ENCODE measurements at regions not wholly inside any gene's neighbourhood (a gene's known extent, or its start where the extent isn't known, plus 50 kb on each side); places are given as distances from the start of the nearest gene placed in this dataset.

DNA sequence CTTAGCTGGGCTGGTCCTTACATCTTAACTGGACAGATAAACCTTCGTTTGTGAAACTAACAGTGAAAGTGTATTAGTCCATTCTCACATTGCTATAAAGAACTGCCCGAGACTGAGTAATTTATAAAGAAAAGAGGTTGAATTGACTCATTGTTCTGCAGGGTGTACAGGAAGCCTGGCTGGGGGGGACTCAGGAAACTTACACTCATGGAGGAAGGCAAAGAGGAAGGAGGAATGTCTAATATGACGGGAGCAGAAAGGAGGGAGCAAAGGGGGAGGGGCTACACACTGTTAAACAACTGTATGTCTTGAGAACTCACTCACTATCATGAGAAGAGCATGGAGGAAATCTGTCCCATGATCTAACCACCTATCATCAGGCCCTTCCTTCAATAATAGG lies 1566.5 kb upstream of the PCDH7 start:
- no CpG with 5 or more reads among the region's 3 CpGs for WGBS (ENCODE audit: insufficient coverage, insufficient read length)
- Histone ChIP-seq H3K36me3 (ENCODE audit: control insufficient read depth, insufficient read depth, low read length) (no peaks in the 10 kb centered on the region), H3K27me3 (ENCODE audit: control insufficient read depth, insufficient read depth, low read length) (no peaks in the 10 kb centered on the region), H3K4me1 (ENCODE audit: control insufficient read depth, insufficient read depth, low read length) (no peaks in the 10 kb centered on the region), H3K9me3 (ENCODE audit: control insufficient read depth, insufficient read depth, low read length) (no peaks in the 10 kb centered on the region), H3K27ac (ENCODE audit: low read length) (no peak overlapping the region), H3K4me3 (ENCODE audit: low read length) (no peak overlapping the region)
- DNase-seq (ENCODE audit: low read depth, low spot score): no peak

DNA sequence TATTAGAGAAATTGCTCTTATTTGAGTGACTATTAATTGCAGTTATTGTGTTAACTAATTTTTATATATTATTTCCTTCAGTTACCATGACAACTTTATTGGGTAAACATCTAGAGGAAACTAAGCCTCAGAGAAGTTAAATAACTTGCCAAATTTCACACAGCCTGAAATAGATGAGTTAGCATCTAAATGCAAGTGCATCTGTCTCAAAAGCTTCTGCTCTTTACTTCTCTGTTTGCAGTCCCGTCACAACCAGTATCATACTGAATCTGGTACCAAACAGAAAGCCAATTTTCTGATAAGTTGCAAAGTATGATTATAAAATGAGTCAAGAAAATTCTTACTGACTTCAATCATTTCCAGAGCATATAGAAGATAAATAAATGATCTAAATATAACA lies 1544.9 kb upstream of the PCDH7 start:
- Histone ChIP-seq H3K4me3 (ENCODE audit: low read length) (no peak overlapping the region), H3K27me3 (ENCODE audit: control insufficient read depth, insufficient read depth, low read length) (no peaks in the 10 kb centered on the region), H3K9me3 (ENCODE audit: control insufficient read depth, insufficient read depth, low read length) (no peaks in the 10 kb centered on the region), H3K4me1 (ENCODE audit: control insufficient read depth, insufficient read depth, low read length) (no peaks in the 10 kb centered on the region), H3K36me3 (ENCODE audit: control insufficient read depth, insufficient read depth, low read length) (no peaks in the 10 kb centered on the region), H3K27ac (ENCODE audit: low read length) (no peak overlapping the region)
- no CpG with 5 or more reads among the region's 1 CpG for WGBS (ENCODE audit: insufficient coverage, insufficient read length)
- DNase-seq (ENCODE audit: low read depth, low spot score): no peak

DNA sequence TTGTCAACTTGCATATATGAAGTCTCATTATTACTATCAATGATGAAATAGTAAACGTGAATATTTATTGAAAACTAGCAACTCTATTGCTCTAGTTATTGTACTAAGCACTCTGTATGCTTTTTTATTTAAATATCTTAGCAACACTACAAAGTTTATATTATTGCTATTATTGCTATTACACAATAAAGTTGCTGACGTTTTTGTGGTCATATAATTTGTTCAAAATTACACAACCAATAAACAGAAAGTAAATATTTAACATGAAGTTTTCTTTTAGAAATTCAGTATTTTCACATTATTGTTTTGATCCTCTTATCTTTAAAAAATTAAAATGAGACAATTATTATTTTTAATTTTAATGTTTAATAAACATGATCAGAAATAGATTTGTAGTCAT lies 1521.1 kb upstream of the PCDH7 start:
- WGBS (ENCODE audit: insufficient coverage, insufficient read length): no CpG with 5 or more reads among the region's 2 CpGs
- Histone ChIP-seq H3K27me3 (ENCODE audit: control insufficient read depth, insufficient read depth, low read length) (no peaks in the 10 kb centered on the region), H3K4me3 (ENCODE audit: low read length) (no peak overlapping the region), H3K36me3 (ENCODE audit: control insufficient read depth, insufficient read depth, low read length) (no peaks in the 10 kb centered on the region), H3K27ac (ENCODE audit: low read length) (no peak overlapping the region), H3K9me3 (ENCODE audit: control insufficient read depth, insufficient read depth, low read length) (no peaks in the 10 kb centered on the region), H3K4me1 (ENCODE audit: control insufficient read depth, insufficient read depth, low read length) (no peaks in the 10 kb centered on the region)
- DNase-seq (ENCODE audit: low read depth, low spot score): no peak

DNA sequence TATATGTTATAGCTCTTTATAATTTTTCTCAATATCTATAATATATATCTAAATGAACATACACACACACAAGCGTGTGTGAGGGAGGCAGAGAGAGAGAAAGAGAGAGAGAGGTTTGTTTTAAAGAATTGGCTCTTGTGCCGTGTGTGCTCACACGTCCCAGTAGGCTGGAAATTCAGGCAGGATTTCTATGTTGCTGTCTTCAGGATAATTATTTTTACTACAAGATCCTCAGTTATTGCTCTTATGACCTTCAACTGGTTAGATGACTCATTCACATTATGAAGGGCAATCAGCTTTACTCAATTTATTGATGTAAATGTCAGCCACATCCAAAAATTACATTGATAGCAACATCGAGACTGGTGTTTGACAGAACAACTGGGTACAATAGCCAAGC lies 1520.7 kb upstream of the PCDH7 start:
- no peaks in the 10 kb centered on the region for H3K27me3 ChIP-seq (ENCODE audit: control insufficient read depth, insufficient read depth, low read length)
- no peaks in the 10 kb centered on the region for H3K9me3 ChIP-seq (ENCODE audit: control insufficient read depth, insufficient read depth, low read length)
- no CpG with 5 or more reads among the region's 4 CpGs for WGBS (ENCODE audit: insufficient coverage, insufficient read length)
- H3K4me1 ChIP-seq (ENCODE audit: control insufficient read depth, insufficient read depth, low read length): no peaks in the 10 kb centered on the region
- no peaks in the 10 kb centered on the region for H3K36me3 ChIP-seq (ENCODE audit: control insufficient read depth, insufficient read depth, low read length)
- H3K27ac ChIP-seq (ENCODE audit: low read length): no peak overlapping the region
- H3K4me3 ChIP-seq (ENCODE audit: low read length): no peak overlapping the region
- DNase-seq (ENCODE audit: low read depth, low spot score): no peak

DNA sequence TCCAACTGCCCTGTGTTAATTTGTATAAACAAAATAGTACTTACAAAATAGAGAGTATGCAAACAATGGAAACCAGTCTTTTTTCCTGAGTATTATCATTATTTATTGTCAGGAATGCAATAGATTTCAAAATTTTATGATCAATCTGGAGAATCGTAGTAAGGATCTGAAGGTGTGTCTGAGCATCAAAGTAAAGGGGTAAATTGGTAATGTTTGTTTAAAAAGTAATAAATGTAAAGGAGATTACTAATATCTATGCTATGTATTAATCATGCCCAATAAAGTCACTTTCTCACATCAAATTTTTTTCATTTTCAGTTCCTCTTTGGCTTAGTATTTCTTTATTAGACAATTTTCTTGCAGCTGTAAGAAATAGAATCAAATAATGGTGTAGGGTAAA lies 1507.1 kb upstream of the PCDH7 start:
- Histone ChIP-seq H3K4me1 (ENCODE audit: control insufficient read depth, insufficient read depth, low read length) (no peaks in the 10 kb centered on the region), H3K27ac (ENCODE audit: low read length) (no peak overlapping the region), H3K27me3 (ENCODE audit: control insufficient read depth, insufficient read depth, low read length) (no peaks in the 10 kb centered on the region), H3K36me3 (ENCODE audit: control insufficient read depth, insufficient read depth, low read length) (no peaks in the 10 kb centered on the region), H3K4me3 (ENCODE audit: low read length) (no peak overlapping the region), H3K9me3 (ENCODE audit: control insufficient read depth, insufficient read depth, low read length) (no peaks in the 10 kb centered on the region)
- 100% methylated on average over 1 of the region's 1 CpG for WGBS (ENCODE audit: insufficient coverage, insufficient read length)
- no peak for DNase-seq (ENCODE audit: low read depth, low spot score)

DNA sequence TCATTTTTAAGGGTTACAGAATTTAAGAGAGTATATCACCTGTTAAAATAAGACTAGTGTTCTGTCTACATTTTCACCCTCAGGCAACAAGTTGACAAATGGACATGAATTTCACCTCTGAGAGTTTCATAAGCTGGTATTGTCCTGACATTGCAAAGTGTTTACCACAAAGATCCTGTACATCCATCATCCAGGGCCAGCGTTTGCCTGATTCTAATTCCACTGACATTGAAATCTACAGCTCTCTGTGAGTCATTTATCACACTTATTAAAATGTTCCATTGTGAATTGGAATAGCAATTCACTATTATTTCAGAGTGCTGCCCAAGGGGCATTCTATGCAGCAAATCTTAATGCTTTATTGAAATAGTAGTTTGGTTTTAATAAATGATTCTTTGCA lies 1499.4 kb upstream of the PCDH7 start:
- H3K4me3 ChIP-seq (ENCODE audit: low read length): no peak overlapping the region
- no peaks in the 10 kb centered on the region for H3K4me1 ChIP-seq (ENCODE audit: control insufficient read depth, insufficient read depth, low read length)
- no peaks in the 10 kb centered on the region for H3K27me3 ChIP-seq (ENCODE audit: control insufficient read depth, insufficient read depth, low read length)
- H3K27ac ChIP-seq (ENCODE audit: low read length): no peak overlapping the region
- no peak for DNase-seq (ENCODE audit: low read depth, low spot score)
- no peaks in the 10 kb centered on the region for H3K36me3 ChIP-seq (ENCODE audit: control insufficient read depth, insufficient read depth, low read length)
- WGBS (ENCODE audit: insufficient coverage, insufficient read length): no CpG with 5 or more reads among the region's 1 CpG
- no peaks in the 10 kb centered on the region for H3K9me3 ChIP-seq (ENCODE audit: control insufficient read depth, insufficient read depth, low read length)

DNA sequence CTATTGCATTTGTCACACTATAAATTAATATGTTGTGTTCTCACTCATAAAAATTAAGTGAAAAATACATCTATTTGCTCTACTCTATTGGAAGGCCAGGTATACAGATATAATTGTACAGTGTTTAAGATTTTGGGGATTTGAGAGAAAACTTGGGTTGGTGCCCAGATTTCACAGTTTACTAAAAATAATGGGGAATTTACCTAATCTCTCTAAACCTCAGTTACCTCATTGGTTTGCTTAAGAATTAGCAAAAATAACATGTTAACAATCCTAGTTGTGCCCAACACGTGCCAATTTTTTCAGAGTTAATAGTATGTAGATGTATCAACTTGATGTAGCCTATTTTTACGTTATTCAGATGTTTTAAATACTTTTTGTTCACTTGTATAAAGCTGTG lies 1495.3 kb upstream of the PCDH7 start:
- Histone ChIP-seq H3K4me1 (ENCODE audit: control insufficient read depth, insufficient read depth, low read length) (no peaks in the 10 kb centered on the region), H3K9me3 (ENCODE audit: control insufficient read depth, insufficient read depth, low read length) (no peaks in the 10 kb centered on the region), H3K27me3 (ENCODE audit: control insufficient read depth, insufficient read depth, low read length) (no peaks in the 10 kb centered on the region), H3K4me3 (ENCODE audit: low read length) (no peak overlapping the region), H3K27ac (ENCODE audit: low read length) (no peak overlapping the region), H3K36me3 (ENCODE audit: control insufficient read depth, insufficient read depth, low read length) (no peaks in the 10 kb centered on the region)
- no CpG with 5 or more reads among the region's 2 CpGs for WGBS (ENCODE audit: insufficient coverage, insufficient read length)
- DNase-seq (ENCODE audit: low read depth, low spot score): no peak

DNA sequence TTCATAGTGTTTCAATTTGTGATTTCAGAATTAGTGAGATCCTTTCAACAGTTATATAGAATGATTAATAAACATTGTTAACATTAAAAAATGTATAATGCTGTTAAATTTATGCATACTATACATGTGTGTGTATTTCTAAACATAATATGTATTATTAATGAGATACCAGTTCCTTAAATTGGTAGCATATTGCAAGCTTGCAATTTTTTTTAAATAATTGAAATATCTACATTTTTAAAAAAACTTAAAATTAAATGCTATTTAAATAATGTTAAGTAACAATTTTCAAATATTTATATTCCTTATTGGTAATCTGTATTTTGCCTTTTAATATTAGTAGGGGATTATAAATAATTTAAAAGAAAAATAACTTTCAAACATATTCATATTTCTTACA lies 1479.5 kb upstream of the PCDH7 start:
- Histone ChIP-seq H3K27ac (ENCODE audit: low read length) (no peak overlapping the region), H3K36me3 (ENCODE audit: control insufficient read depth, insufficient read depth, low read length) (no peaks in the 10 kb centered on the region), H3K4me1 (ENCODE audit: control insufficient read depth, insufficient read depth, low read length) (no peaks in the 10 kb centered on the region), H3K27me3 (ENCODE audit: control insufficient read depth, insufficient read depth, low read length) (no peaks in the 10 kb centered on the region), H3K9me3 (ENCODE audit: control insufficient read depth, insufficient read depth, low read length) (no peaks in the 10 kb centered on the region), H3K4me3 (ENCODE audit: low read length) (no peak overlapping the region)
- DNase-seq (ENCODE audit: low read depth, low spot score): no peak

DNA sequence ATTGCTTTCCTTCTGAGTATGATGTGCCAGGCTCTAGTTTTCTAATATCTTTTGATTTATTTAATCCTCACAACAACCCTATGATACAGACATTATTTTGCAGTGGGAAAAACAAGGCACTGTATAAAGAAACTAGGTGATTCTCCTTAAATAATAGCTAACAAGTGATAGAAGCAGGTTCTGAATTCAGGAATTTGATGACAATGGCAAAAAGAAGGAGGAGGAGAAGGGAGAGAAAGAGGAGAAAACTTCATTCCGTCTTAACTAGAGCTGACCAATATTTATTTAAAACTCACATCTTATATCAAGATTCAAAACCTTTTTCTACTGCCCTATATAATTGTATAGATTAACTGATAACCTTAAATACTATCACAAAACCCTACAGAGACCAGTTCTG lies 1477.1 kb upstream of the PCDH7 start:
- no CpG with 5 or more reads among the region's 1 CpG for WGBS (ENCODE audit: insufficient coverage, insufficient read length)
- Histone ChIP-seq H3K27ac (ENCODE audit: low read length) (no peak overlapping the region), H3K9me3 (ENCODE audit: control insufficient read depth, insufficient read depth, low read length) (no peaks in the 10 kb centered on the region), H3K4me1 (ENCODE audit: control insufficient read depth, insufficient read depth, low read length) (no peaks in the 10 kb centered on the region), H3K36me3 (ENCODE audit: control insufficient read depth, insufficient read depth, low read length) (no peaks in the 10 kb centered on the region), H3K4me3 (ENCODE audit: low read length) (no peak overlapping the region), H3K27me3 (ENCODE audit: control insufficient read depth, insufficient read depth, low read length) (no peaks in the 10 kb centered on the region)
- DNase-seq (ENCODE audit: low read depth, low spot score): no peak

DNA sequence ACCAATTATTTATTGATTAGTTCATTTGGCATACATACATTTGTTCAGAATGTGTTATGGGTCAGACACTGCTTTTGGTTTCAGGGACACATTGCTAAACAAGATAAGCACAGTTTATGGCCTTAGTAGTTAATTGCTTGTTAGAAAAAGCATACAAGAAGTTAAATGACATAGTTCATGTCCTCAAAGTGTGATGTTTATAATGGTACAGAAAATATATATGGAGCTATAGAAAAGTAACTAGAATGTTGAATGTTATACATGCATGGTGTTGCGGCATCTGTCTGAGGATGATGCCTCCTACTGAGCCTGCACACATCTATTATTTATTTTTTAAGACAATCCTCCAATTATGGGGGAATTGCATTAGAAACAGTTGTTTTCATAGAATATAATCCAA lies 1476.3 kb upstream of the PCDH7 start:
- H3K4me3 ChIP-seq (ENCODE audit: low read length): no peak overlapping the region
- H3K9me3 ChIP-seq (ENCODE audit: control insufficient read depth, insufficient read depth, low read length): no peaks in the 10 kb centered on the region
- no peak overlapping the region for H3K27ac ChIP-seq (ENCODE audit: low read length)
- DNase-seq (ENCODE audit: low read depth, low spot score): no peak
- H3K36me3 ChIP-seq (ENCODE audit: control insufficient read depth, insufficient read depth, low read length): no peaks in the 10 kb centered on the region
- no peaks in the 10 kb centered on the region for H3K27me3 ChIP-seq (ENCODE audit: control insufficient read depth, insufficient read depth, low read length)
- whole genome bisulfite sequencing (ENCODE audit: insufficient coverage, insufficient read length): no CpG with 5 or more reads among the region's 1 CpG
- H3K4me1 ChIP-seq (ENCODE audit: control insufficient read depth, insufficient read depth, low read length): no peaks in the 10 kb centered on the region

DNA sequence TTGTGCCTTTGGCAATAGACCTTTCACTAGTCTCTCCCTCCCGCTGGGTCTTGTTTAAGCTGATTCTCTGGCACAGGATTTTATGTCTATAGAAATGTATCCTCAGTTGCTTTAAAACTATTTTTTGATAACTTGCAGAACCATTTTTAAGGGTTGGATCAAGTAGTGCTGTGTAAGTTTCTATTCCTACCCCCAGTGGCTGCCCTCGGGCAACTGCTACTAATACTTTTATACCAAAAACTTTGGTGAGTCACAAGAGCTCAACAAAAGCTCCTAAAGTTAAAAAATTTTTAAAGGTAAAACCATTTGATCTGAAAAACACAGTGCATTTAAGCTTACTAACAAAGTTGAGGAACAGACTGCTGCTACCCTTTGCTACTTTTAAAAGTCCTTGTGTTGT lies 1460.6 kb upstream of the PCDH7 start:
- Histone ChIP-seq H3K27ac (ENCODE audit: low read length) (no peak overlapping the region), H3K4me3 (ENCODE audit: low read length) (no peak overlapping the region), H3K27me3 (ENCODE audit: control insufficient read depth, insufficient read depth, low read length) (no peaks in the 10 kb centered on the region), H3K9me3 (ENCODE audit: control insufficient read depth, insufficient read depth, low read length) (no peaks in the 10 kb centered on the region), H3K4me1 (ENCODE audit: control insufficient read depth, insufficient read depth, low read length) (no peaks in the 10 kb centered on the region), H3K36me3 (ENCODE audit: control insufficient read depth, insufficient read depth, low read length) (no peaks in the 10 kb centered on the region)
- WGBS (ENCODE audit: insufficient coverage, insufficient read length): no CpG with 5 or more reads among the region's 2 CpGs
- DNase-seq (ENCODE audit: low read depth, low spot score): no peak
